Right lobe of liver (tissue), 4 donors: ENCODE measurements at regions not wholly inside any gene's neighbourhood (a gene's known extent, or its start where the extent isn't known, plus 50 kb on each side); places are given as distances from the start of the nearest gene placed in this dataset.

Experiments
- CTCF ChIP-seq, 4 donors: fragments of 200-600 bp in 3 of 4; fragments of 450-650 bp in 1 of 4; IDR thresholded peaks; one replicate each; pipeline versions ENCODE4 v1.5.1 to v1.8.0; 2016 to 2022; ENCODE audit warnings: antibody characterized with exemption in 4 of 4, mild to moderate bottlenecking in 2 of 4
- POLR2A ChIP-seq: fragments of 450-650 bp; IDR thresholded peaks from one replicate; pipeline ENCODE4 v1.6.1; 2017; ENCODE audit warnings: antibody characterized with exemption, mild to moderate bottlenecking
- donor health status: DM: no; HTN: no; CAD: no.
- donor health status: DM: no; HTN: no; CAD: no.
- donor health status: DM: no; HTN: yes; CAD: no.

- no peak for TF ChIP-seq POLR2A
- TF ChIP-seq CTCF (IDR thresholded peaks at IDR 0.05): no peak
These were observed 137.9 kb upstream of the F3 start for GRCh38 chr1:94679332-94680038.
